AG04449 (cell line): ENCODE measurements at regions not wholly inside any gene's neighbourhood (a gene's known extent, or its start where the extent isn't known, plus 50 kb on each side); places are given as distances from the start of the nearest gene placed in this dataset.

Experiments used
- CTCF ChIA-PET: fragments of 350-600 bp; formaldehyde crosslinking; extraction: SDS; loops from one replicate; lab custom pipeline; 2021; ENCODE audit warnings: antibody characterized with exemption; lab: Yijun Ruan, JAX
- POLR2A ChIA-PET: fragments of 400-600, 350-600 bp; formaldehyde crosslinking; extraction: SDS; loops from one replicate; lab custom pipeline; 2020; ENCODE audit warnings: antibody characterized with exemption, inconsistent platforms; lab: Yijun Ruan, JAX
- DNase-seq: peaks from one replicate; pipeline ENCODE4 v3.0.0-alpha.2; 2010; ENCODE audit warnings: low read depth, low spot score
- H3K4me3 ChIP-seq: 2 replicates; pipeline ENCODE4 v1.5.1; 2011; ENCODE audit warnings: low read depth, mild to moderate bottlenecking, control low read depth, low read length
- CTCF ChIP-seq: IDR thresholded peaks from one replicate; pipeline ENCODE4 v1.5.1; 2011; ENCODE audit warnings: mild to moderate bottlenecking, moderate library complexity, low read length, control low read depth, inconsistent platforms; ENCODE audit not compliant: insufficient read depth; ENCODE audit errors: missing control alignments

- DNase-seq: no peak
- no peak for TF ChIP-seq CTCF
- POLR2A ChIA-PET: no interaction called here
- no peak overlapping the region for H3K4me3 ChIP-seq
- CTCF ChIA-PET: no interaction called here
Measured at GRCh38 chr5:163357636-163358035, 79.8 kb upstream of the CCNG1 start.

GRCh38 chr5:163360656-163361055, 76.7 kb upstream of the CCNG1 start:
- no peak for DNase-seq
- no peak for TF ChIP-seq CTCF
- ChIA-PET POLR2A (no interaction called here), CTCF (no interaction called here)
- no peak overlapping the region for H3K4me3 ChIP-seq

- H3K4me3 ChIP-seq: no peak overlapping the region
- ChIA-PET CTCF (no interaction called here), POLR2A (no interaction called here)
- no peak for TF ChIP-seq CTCF
- no peak for DNase-seq
Measured at GRCh38 chr5:163361450-163361849, 75.9 kb upstream of the CCNG1 start.

- TF ChIP-seq CTCF: no peak
- DNase-seq: no peak
- ChIA-PET CTCF (interaction anchor here (0.9 to 1.3 kb wide), 2 partner anchors 14 to 45 kb away, joined by 3 read pairs; no protein-coding TSS in a partner anchor), POLR2A (no interaction called here)
- H3K4me3 ChIP-seq: no peak overlapping the region
Measured at GRCh38 chr5:163362840-163363371, 74.5 kb upstream of the CCNG1 start.

- TF ChIP-seq CTCF: no peak
- H3K4me3 ChIP-seq: no peak overlapping the region
- DNase-seq: no peak
- ChIA-PET CTCF (interaction anchor here (0.9 to 1.3 kb wide), 2 partner anchors 15 to 45 kb away, joined by 3 read pairs; no protein-coding TSS in a partner anchor), POLR2A (no interaction called here)
Measured at GRCh38 chr5:163363389-163363788, 74.0 kb upstream of the CCNG1 start.

GRCh38 chr5:163366757-163367156, 70.6 kb upstream of the CCNG1 start:
- POLR2A ChIA-PET: no interaction called here
- no peak for TF ChIP-seq CTCF
- no peak overlapping the region for H3K4me3 ChIP-seq
- DNase-seq: no peak
- CTCF ChIA-PET: no interaction called here
